GM06990 (cell line): ENCODE measurements at regions not wholly inside any gene's neighbourhood (a gene's known extent, or its start where the extent isn't known, plus 50 kb on each side); places are given as distances from the start of the nearest gene placed in this dataset.
"Not testable (repeated sequence)": the region's sequence is repeated elsewhere in the genome, so short reads cannot be mapped to it uniquely, and the experiment has no call there.

ENCODE experiments used
- DNase-seq: peaks from one replicate; pipeline ENCODE4 v3.0.0-alpha.2; 2011; ENCODE audit not compliant: insufficient read length; ENCODE audit errors: extremely low read depth
- H3K27me3 ChIP-seq: replicated peaks from 2 replicates; pipeline ENCODE4 v1.6.0; 2011; ENCODE audit warnings: low read length; ENCODE audit not compliant: control insufficient read depth, insufficient read depth
- H3K36me3 ChIP-seq: 2 replicates; pipeline ENCODE4 v1.5.1; 2011; ENCODE audit warnings: low read length; ENCODE audit not compliant: control insufficient read depth, insufficient read depth
- H3K4me3 ChIP-seq: replicated peaks from 2 replicates; pipeline ENCODE4 v1.5.1; 2011; ENCODE audit warnings: low read depth, mild to moderate bottlenecking, control low read depth, low read length
- CTCF ChIP-seq: IDR thresholded peaks from 2 replicates; pipeline ENCODE4 v1.5.1; 2011; ENCODE audit warnings: low read length, control low read depth, mild to moderate bottlenecking, inconsistent platforms; ENCODE audit not compliant: insufficient read depth, poor library complexity, severe bottlenecking

- H3K36me3 ChIP-seq, result no peaks in the 10 kb centered on the region
- H3K4me3 ChIP-seq, result no peak overlapping the region
- DNase-seq, result no peak
- no peaks in the 10 kb centered on the region; the same call in 1 of the 2 replicates for H3K27me3 ChIP-seq
- TF ChIP-seq CTCF, result no peak
Measured at GRCh38 chr10:45151467-45152214, 150.9 kb downstream of the ZNF22 start.

GRCh38 chr10:45152726-45153125 lies 152.0 kb downstream of the ZNF22 start:
- Histone ChIP-seq H3K4me3 (no peak overlapping the region), H3K27me3 (no peaks in the 10 kb centered on the region; the same call in 1 of the 2 replicates), H3K36me3 (no peaks in the 10 kb centered on the region)
- no peak for DNase-seq
- TF ChIP-seq CTCF, result no peak

GRCh38 chr10:45154502-45154901 lies 153.8 kb downstream of the ZNF22 start:
- TF ChIP-seq CTCF, result no peak
- no peaks in the 10 kb centered on the region; the same call in 1 of the 2 replicates for H3K27me3 ChIP-seq
- DNase-seq, result no peak
- no peak overlapping the region for H3K4me3 ChIP-seq
- no peaks in the 10 kb centered on the region for H3K36me3 ChIP-seq

- TF ChIP-seq CTCF, result no peak
- no peak for DNase-seq
- no peak overlapping the region for H3K4me3 ChIP-seq
- no peaks in the 10 kb centered on the region; the same call in 1 of the 2 replicates for H3K27me3 ChIP-seq
- no peaks in the 10 kb centered on the region for H3K36me3 ChIP-seq
Measured at GRCh38 chr10:45155784-45156183, 155.1 kb downstream of the ZNF22 start.

- TF ChIP-seq CTCF, result no peak
- no peak for DNase-seq
- Histone ChIP-seq H3K27me3 (no peaks in the 10 kb centered on the region), H3K36me3 (no peaks in the 10 kb centered on the region), H3K4me3 (no peak overlapping the region)
Measured at GRCh38 chr10:45160271-45160670, 155.1 kb downstream of the OR13A1 start.

- Histone ChIP-seq H3K4me3 (no peak overlapping the region), H3K36me3 (no peaks in the 10 kb centered on the region), H3K27me3 (no peaks in the 10 kb centered on the region)
- no peak for DNase-seq
- no peak for TF ChIP-seq CTCF
Measured at GRCh38 chr10:45163315-45163975, 152.0 kb downstream of the OR13A1 start.

GRCh38 chr10:45175520-45176118 lies 139.8 kb downstream of the OR13A1 start:
- not testable (repeated sequence) for H3K27me3 ChIP-seq, H3K4me3 ChIP-seq, DNase-seq, H3K36me3 ChIP-seq
